ENCODE measurements at regions not wholly inside any gene's neighbourhood (a gene's known extent, or its start where the extent isn't known, plus 50 kb on each side); places are given as distances from the start of the nearest gene placed in this dataset.

DNA sequence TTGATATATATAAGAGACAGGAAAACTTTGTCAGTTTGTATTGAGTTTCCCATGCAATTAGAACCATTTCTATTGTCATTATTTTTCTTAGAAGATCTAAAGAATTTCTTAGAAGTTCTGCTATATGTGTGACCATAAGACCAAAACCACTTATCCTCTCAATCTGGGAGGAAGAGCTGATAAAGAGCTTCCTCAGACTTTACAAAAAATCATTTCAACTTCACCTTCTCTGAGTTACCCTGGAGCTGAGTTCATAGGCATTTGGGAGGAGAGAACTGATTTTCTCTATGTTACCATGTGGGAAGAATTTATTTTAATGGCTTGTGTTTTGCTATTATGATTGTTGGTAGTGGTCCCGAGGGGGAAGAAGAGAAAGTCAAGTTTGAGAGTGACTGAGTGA, 329.3 kb downstream of the GPD2 start (continued):
- no peak for TF ChIP-seq NONO (IDR thresholded peaks at IDR 0.05)
- TF ChIP-seq NONO (CRISPR knock-in tag; conservative IDR thresholded peaks at IDR 0.05): no peak
- TF ChIP-seq, protein P1, sequence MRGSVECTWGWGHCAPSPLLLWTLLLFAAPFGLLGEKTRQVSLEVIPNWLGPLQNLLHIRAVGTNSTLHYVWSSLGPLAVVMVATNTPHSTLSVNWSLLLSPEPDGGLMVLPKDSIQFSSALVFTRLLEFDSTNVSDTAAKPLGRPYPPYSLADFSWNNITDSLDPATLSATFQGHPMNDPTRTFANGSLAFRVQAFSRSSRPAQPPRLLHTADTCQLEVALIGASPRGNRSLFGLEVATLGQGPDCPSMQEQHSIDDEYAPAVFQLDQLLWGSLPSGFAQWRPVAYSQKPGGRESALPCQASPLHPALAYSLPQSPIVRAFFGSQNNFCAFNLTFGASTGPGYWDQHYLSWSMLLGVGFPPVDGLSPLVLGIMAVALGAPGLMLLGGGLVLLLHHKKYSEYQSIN (CRISPR knock-in tag; IDR thresholded peaks at IDR 0.05; ENCODE audit: borderline replicate concordance): no peak
- TF ChIP-seq ZNF44 (CRISPR knock-in tag; IDR thresholded peaks at IDR 0.05): no peak
- TF ChIP-seq TOE1 (CRISPR knock-in tag; IDR thresholded peaks at IDR 0.05): no peak
- no peak for TF ChIP-seq BCL6 (CRISPR knock-in tag; IDR thresholded peaks at IDR 0.05)
- TF ChIP-seq, protein P2, sequence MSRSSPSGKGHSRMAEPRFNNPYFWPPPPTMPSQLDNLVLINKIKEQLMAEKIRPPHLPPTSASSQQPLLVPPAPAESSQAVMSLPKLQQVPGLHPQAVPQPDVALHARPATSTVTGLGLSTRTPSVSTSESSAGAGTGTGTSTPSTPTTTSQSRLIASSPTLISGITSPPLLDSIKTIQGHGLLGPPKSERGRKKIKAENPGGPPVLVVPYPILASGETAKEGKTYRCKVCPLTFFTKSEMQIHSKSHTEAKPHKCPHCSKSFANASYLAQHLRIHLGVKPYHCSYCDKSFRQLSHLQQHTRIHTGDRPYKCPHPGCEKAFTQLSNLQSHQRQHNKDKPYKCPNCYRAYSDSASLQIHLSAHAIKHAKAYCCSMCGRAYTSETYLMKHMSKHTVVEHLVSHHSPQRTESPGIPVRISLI (CRISPR knock-in tag; IDR thresholded peaks at IDR 0.05; ENCODE audit: borderline replicate concordance): no peak
- TF ChIP-seq FOXO1 (CRISPR knock-in tag; IDR thresholded peaks at IDR 0.05): no peak
- TF ChIP-seq SOX6 (IDR thresholded peaks at IDR 0.05): no peak
- no peak for TF ChIP-seq SOX6 (CRISPR knock-in tag; IDR thresholded peaks at IDR 0.05)
- TF ChIP-seq, protein P3, sequence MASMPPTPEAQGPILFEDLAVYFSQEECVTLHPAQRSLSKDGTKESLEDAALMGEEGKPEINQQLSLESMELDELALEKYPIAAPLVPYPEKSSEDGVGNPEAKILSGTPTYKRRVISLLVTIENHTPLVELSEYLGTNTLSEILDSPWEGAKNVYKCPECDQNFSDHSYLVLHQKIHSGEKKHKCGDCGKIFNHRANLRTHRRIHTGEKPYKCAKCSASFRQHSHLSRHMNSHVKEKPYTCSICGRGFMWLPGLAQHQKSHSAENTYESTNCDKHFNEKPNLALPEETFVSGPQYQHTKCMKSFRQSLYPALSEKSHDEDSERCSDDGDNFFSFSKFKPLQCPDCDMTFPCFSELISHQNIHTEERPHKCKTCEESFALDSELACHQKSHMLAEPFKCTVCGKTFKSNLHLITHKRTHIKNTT (CRISPR knock-in tag; IDR thresholded peaks at IDR 0.05): no peak
- TF ChIP-seq, protein P4, sequence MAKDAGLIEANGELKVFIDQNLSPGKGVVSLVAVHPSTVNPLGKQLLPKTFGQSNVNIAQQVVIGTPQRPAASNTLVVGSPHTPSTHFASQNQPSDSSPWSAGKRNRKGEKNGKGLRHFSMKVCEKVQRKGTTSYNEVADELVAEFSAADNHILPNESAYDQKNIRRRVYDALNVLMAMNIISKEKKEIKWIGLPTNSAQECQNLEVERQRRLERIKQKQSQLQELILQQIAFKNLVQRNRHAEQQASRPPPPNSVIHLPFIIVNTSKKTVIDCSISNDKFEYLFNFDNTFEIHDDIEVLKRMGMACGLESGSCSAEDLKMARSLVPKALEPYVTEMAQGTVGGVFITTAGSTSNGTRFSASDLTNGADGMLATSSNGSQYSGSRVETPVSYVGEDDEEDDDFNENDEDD (CRISPR knock-in tag; IDR thresholded peaks at IDR 0.05; ENCODE audit: borderline replicate concordance): no peak

Data from HepG2 (cell line).